AG09309 (cell line): ENCODE measurements at regions not wholly inside any gene's neighbourhood (a gene's known extent, or its start where the extent isn't known, plus 50 kb on each side); places are given as distances from the start of the nearest gene placed in this dataset.

Experiments
- DNase-seq: peaks from one replicate; pipeline ENCODE4 v3.0.0-alpha.2; 2010; ENCODE audit warnings: low read depth
- H3K4me3 ChIP-seq: 2 replicates; pipeline ENCODE4 v1.5.1; 2011; ENCODE audit warnings: mild to moderate bottlenecking, low read depth, low read length, moderate library complexity; ENCODE audit not compliant: control insufficient read depth
- TF ChIP-seq, protein P1 (sequence below): IDR thresholded peaks from 2 replicates; pipeline ENCODE4 v1.5.1; 2011; ENCODE audit warnings: mild to moderate bottlenecking, low read depth, low read length, inconsistent platforms; ENCODE audit not compliant: insufficient read depth, control insufficient read depth; ENCODE audit errors: missing control alignments

DNA sequence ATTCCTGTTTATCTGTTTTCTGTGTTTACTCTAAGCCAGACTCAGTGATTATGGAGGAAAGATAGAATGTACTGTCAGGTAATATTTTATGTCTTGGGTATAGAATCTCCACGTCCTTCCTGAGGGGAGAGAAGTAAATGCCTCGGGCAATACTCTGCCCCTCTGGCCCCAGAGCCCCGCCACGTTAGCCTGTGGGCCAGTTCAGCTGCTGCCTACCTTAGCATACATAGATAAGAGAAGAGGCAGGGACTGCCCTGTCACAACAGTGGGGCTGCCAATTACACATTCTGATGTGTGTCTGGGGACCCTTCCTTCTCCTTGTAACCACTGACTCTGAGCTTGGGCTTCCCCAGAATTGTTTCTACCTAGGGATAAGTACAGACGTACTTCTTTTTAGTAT, 347.7 kb upstream of the ATP11B start:
- no peak for DNase-seq
- TF ChIP-seq, protein P1, sequence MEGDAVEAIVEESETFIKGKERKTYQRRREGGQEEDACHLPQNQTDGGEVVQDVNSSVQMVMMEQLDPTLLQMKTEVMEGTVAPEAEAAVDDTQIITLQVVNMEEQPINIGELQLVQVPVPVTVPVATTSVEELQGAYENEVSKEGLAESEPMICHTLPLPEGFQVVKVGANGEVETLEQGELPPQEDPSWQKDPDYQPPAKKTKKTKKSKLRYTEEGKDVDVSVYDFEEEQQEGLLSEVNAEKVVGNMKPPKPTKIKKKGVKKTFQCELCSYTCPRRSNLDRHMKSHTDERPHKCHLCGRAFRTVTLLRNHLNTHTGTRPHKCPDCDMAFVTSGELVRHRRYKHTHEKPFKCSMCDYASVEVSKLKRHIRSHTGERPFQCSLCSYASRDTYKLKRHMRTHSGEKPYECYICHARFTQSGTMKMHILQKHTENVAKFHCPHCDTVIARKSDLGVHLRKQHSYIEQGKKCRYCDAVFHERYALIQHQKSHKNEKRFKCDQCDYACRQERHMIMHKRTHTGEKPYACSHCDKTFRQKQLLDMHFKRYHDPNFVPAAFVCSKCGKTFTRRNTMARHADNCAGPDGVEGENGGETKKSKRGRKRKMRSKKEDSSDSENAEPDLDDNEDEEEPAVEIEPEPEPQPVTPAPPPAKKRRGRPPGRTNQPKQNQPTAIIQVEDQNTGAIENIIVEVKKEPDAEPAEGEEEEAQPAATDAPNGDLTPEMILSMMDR = no peak
- no peak overlapping the region for H3K4me3 ChIP-seq

DNA sequence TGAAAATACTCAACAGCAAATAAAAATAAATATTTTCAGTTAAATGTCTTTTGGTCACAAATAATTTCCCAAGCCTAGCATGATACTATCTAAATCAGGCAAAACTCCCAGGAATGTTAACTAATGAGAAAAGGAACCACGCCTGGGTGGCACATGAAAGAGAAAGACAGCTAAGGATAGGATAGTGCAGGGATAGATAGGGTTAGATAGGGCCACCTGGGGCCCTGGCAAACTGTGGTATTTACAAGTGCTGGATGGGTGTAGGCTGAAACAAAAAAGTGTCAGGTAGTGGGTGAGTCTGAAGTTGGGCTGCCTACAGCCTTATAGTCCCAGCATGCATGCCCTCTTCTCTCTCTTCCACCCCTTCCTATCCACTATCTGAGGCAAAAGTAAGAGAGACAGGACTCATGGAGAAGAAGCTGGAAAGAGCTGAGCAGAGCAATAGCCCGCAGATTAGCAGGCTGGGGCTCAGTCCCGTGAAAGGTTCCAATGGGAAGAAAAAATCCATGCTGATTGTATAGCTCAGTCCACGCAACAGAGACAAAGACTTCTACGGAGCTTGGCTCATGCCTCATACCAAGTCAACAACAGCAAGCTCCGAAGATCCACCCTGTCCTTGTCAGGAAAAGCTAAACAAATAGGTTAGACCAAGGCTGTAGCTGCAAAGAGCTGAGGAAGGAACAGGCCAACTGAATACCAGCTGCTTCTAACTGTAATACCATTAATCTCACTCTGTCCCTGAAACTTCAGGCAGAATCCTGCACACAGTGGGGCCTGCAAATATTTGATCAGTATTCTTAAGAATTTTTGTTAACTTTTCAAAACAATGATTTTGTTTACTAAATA, 342.1 kb upstream of the ATP11B start:
- H3K4me3 ChIP-seq = no peak overlapping the region
- no peak for DNase-seq

DNA sequence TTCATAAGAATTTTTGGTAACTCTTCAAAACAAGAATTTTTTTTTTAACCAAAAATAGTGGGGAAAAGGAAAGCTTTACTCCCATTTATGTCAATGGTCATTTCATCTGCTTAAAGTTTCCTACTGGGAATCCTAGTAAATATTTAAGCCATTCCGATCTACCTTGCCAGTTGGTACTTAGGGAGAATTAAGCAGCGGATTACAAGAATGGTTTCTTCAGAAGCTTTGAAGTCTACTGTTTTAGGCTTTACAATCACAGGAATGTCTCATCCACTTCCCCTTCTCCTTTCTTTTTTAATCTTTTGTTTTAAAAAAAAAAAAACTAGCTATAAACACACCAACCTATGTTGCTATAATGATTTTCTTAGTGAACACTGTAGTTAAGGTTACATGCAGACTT, 341.4 kb upstream of the ATP11B start:
- H3K4me3 ChIP-seq = no peak overlapping the region
- TF ChIP-seq, protein P1 = no peak
- DNase-seq = no peak

More for the DNA sequence above, 342.1 kb upstream of the ATP11B start:
- TF ChIP-seq, protein P1 = no peak

DNA sequence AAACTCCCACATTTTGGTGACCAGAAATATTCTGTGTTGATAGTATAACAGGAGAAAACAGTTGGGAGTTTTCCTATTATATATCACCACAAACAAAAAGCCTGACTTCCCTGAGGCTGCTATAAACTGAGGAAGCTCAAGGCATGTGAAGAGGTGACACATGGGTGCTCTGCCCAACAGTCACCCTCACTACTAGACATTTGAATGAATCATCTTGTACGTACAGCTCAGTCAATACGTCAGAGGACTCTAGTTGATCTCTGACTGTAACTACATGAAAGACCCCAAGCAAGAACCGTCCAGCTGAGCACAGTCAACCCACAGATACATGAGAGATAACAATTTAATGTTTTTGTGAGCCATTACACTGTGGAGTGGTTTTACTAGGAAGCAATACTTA, 338.3 kb upstream of the ATP11B start:
- DNase-seq = no peak
- H3K4me3 ChIP-seq = no peak overlapping the region
- TF ChIP-seq, protein P1 = no peak

DNA sequence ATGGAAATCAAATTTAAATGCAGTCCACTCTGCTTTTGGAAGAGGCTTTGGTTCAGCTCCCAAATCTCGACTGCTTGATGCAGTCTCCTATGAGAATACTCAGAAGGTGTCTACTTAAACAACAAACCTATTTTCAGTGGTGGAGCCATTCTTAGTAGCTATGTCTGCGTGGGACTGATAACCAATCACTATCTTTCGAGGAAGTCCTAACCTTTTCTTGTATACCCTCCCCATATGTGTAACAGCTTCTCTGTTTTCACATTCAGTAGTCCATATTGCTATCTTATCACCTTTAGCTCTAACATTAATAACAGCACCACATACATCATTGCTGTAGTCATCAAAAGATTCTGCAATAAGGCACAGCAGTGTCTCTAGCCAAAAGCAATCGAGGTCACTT, 333.0 kb upstream of the ATP11B start:
- TF ChIP-seq, protein P1 = no peak
- DNase-seq = no peak
- no peak overlapping the region for H3K4me3 ChIP-seq

DNA sequence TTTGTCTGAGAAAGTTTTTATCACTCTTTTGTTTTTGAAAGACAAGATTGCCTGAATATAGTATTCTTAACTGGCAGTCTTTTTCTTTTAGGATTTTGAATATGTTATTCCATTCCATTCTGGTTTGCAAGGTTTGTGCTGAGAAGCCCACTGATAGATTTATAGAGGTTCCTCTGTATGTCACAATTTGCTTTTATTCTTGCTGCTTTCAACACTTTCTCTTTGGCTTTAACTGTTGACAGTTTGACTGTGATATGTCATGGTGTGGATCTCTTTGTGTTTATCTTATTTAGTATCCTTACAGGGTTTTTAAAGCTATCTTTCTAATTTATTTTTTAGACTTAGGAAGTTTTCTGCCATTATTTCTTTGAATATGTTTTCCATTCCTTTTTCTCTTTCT, 331.2 kb upstream of the ATP11B start:
- TF ChIP-seq, protein P1 = no peak
- DNase-seq = no peak
- no peak overlapping the region for H3K4me3 ChIP-seq
